Right atrium auricular region (tissue), 2 donors: ENCODE measurements at regions not wholly inside any gene's neighbourhood (a gene's known extent, or its start where the extent isn't known, plus 50 kb on each side); places are given as distances from the start of the nearest gene placed in this dataset.

Experiments
- DNase-seq: peaks from one replicate; pipeline ENCODE4 v3.0.0-alpha.2; 2019; ENCODE audit warnings: low spot score
- H3K27ac ChIP-seq, 2 donors: fragments of 200-600 bp; sonication (generic); 1 replicate in 1 of 2; 2 replicates in 1 of 2; pipeline ENCODE4 v1.5.1; 2016 to 2019
- H3K27me3 ChIP-seq, 2 donors: fragments of 200-600 bp; sonication (generic); one replicate each; pipeline versions ENCODE4 v1.5.1 to v1.6.0; 2017 to 2019
- H3K36me3 ChIP-seq: fragments of 200-600 bp; sonication (generic); one replicate; pipeline ENCODE4 v1.5.1; 2016
- H3K4me1 ChIP-seq, 2 donors: fragments of 200-600 bp; sonication (generic); one replicate each; pipeline versions ENCODE4 v1.5.1 to v1.6.0; 2017 to 2019
- H3K4me3 ChIP-seq, 2 donors: fragments of 200-600 bp; sonication (generic); 1 replicate in 1 of 2; 2 replicates in 1 of 2; pipeline ENCODE4 v1.5.1; 2017 to 2019; ENCODE audit warnings: mild to moderate bottlenecking in 1 of 2, moderate library complexity in 1 of 2
- H3K9me3 ChIP-seq, 2 donors: fragments of 200-600 bp; sonication (generic); one replicate each; pipeline ENCODE4 v1.5.1; 2019
- TF ChIP-seq, protein P1 (sequence below), 2 donors: fragments of 200-600 bp; sonication (generic); IDR thresholded peaks; one replicate each; pipeline ENCODE4 v1.5.1; 2019; ENCODE audit warnings: antibody characterized with exemption in 2 of 2

DNA sequence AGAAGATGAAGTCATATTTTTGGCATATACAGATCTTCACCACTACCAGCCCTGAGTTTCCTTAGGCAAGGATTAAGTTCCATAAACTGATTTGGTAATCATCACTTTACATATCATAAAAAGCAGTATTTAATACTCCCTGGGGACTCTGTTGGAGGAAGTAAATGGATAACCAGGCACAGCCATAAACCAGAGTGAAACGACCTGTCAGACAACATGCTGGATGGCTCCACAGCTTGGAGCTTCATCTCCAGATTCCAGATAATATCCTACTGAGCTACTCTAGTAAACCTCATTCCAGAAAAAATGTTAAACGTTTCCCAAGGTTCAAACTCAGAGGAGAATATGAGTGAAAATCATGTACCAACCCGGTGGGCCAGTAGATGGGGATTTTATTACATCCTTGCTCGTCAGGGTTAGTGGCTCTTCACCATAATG lies 109.2 kb downstream of the BASP1 start:
- Histone ChIP-seq H3K36me3 (no peaks in the 10 kb centered on the region), H3K9me3 (no peaks in the 10 kb centered on the region), H3K27ac (no peak overlapping the region), H3K27me3 (no peaks in the 10 kb centered on the region), H3K4me1 (no peaks in the 10 kb centered on the region), H3K4me3 (no peak overlapping the region)
- TF ChIP-seq, protein P1, sequence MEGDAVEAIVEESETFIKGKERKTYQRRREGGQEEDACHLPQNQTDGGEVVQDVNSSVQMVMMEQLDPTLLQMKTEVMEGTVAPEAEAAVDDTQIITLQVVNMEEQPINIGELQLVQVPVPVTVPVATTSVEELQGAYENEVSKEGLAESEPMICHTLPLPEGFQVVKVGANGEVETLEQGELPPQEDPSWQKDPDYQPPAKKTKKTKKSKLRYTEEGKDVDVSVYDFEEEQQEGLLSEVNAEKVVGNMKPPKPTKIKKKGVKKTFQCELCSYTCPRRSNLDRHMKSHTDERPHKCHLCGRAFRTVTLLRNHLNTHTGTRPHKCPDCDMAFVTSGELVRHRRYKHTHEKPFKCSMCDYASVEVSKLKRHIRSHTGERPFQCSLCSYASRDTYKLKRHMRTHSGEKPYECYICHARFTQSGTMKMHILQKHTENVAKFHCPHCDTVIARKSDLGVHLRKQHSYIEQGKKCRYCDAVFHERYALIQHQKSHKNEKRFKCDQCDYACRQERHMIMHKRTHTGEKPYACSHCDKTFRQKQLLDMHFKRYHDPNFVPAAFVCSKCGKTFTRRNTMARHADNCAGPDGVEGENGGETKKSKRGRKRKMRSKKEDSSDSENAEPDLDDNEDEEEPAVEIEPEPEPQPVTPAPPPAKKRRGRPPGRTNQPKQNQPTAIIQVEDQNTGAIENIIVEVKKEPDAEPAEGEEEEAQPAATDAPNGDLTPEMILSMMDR (IDR thresholded peaks at IDR 0.05): no peak
- no peak for DNase-seq

- Histone ChIP-seq H3K27me3 (no peaks in the 10 kb centered on the region), H3K4me1 (no peaks in the 10 kb centered on the region), H3K4me3 (no peak overlapping the region), H3K27ac (no peak overlapping the region), H3K36me3 (no peaks in the 10 kb centered on the region), H3K9me3 (no peaks in the 10 kb centered on the region)
- TF ChIP-seq, protein P1 (IDR thresholded peaks at IDR 0.05): no peak
- no peak for DNase-seq
Observed at GRCh38 chr5:17327048-17327625, 109.7 kb downstream of the BASP1 start.

DNA sequence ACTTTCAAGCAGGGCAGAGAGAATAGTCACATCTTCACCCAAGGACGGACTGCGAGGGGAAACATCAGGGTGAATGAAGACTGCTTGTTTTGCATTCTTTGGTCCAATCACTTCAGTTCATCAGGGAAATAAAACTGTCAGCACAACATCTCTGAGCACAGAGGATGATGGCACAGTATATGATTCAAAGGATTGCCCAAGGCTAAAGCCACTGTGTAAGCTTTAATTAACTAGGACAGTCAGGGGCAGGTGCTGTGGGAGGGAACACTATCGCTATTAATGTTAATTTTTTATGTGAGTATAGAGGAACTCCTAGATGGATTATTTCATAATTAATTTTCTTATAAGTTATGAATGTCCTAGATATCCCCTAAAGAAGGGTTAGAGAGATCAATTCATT lies 112.1 kb downstream of the BASP1 start:
- DNase-seq: no peak
- TF ChIP-seq, protein P1 (IDR thresholded peaks at IDR 0.05): no peak
- Histone ChIP-seq H3K27ac (no peak overlapping the region), H3K9me3 (no peaks in the 10 kb centered on the region), H3K4me1 (no peaks in the 10 kb centered on the region), H3K27me3 (no peaks in the 10 kb centered on the region), H3K4me3 (no peak overlapping the region), H3K36me3 (no peaks in the 10 kb centered on the region)

DNA sequence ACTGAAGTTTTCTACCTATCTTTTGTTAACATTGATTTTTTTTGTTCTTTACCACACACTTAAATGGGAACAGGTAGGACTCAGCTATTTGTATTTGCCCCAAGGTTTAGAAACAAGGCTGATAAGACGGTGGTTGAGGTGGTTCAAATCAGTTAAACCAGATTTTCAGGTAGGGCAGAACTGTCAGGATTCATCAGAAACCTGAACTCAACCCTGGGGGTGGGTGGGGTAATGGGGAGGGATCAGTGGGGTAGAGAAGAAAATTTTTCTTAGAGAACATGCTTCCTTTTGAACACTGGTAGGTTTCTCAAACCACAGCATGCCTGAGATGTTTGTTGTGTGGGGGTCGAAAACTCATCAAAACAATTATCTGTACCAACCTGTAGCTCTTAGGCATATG lies 113.0 kb downstream of the BASP1 start:
- DNase-seq: no peak
- H3K4me3 ChIP-seq: no peak overlapping the region

GRCh38 chr5:17331651-17332050 lies 114.2 kb downstream of the BASP1 start:
- Histone ChIP-seq H3K27ac (no peak overlapping the region), H3K4me1 (no peaks in the 10 kb centered on the region), H3K27me3 (no peaks in the 10 kb centered on the region), H3K36me3 (no peaks in the 10 kb centered on the region), H3K4me3 (no peak overlapping the region), H3K9me3 (no peaks in the 10 kb centered on the region)
- TF ChIP-seq, protein P1 (IDR thresholded peaks at IDR 0.05): no peak
- no peak for DNase-seq

More for the DNA sequence above, 113.0 kb downstream of the BASP1 start:
- Histone ChIP-seq H3K27me3 (no peaks in the 10 kb centered on the region), H3K36me3 (no peaks in the 10 kb centered on the region), H3K9me3 (no peaks in the 10 kb centered on the region), H3K4me1 (no peaks in the 10 kb centered on the region), H3K27ac (no peak overlapping the region)
- TF ChIP-seq, protein P1 (IDR thresholded peaks at IDR 0.05): no peak

GRCh38 chr5:17333755-17334154 lies 116.3 kb downstream of the BASP1 start:
- TF ChIP-seq, protein P1 (IDR thresholded peaks at IDR 0.05): no peak
- no peaks in the 10 kb centered on the region for H3K27me3 ChIP-seq
- H3K27ac ChIP-seq: no peak overlapping the region
- H3K4me1 ChIP-seq: no peaks in the 10 kb centered on the region
- H3K4me3 ChIP-seq: no peak overlapping the region
- no peaks in the 10 kb centered on the region for H3K9me3 ChIP-seq
- no peak for DNase-seq
- no peaks in the 10 kb centered on the region for H3K36me3 ChIP-seq
